ENCODE measurements at regions not wholly inside any gene's neighbourhood (a gene's known extent, or its start where the extent isn't known, plus 50 kb on each side); places are given as distances from the start of the nearest gene placed in this dataset.

DNA sequence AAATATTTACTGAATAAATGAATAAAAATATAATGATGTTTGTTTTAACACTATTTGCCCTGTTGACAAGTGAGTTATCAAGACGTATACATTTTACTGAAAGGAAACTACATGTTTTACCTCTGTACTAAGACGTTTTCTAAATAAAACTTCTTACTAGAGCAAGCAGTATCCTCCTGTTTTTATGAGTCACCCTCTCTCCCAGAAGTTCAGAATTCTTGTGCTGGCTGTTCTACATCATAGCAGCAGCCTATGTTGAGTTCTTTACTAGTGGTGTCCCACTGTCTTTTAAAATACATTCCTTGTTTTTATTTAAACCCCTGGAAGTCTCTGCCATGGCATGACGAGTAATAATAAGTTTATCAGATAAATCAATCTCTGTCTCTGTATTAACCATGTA, 297.4 kb downstream of the CALCRL start:
- no peaks in the 10 kb centered on the region for H3K4me1 Mint-ChIP-seq (ENCODE audit: low read depth)
- peaks cover 5 to 6% of the 10 kb centered on the region in 2 donors for H3K9me3 Mint-ChIP-seq
- H3K4me3 Mint-ChIP-seq: no peak overlapping the region

DNA sequence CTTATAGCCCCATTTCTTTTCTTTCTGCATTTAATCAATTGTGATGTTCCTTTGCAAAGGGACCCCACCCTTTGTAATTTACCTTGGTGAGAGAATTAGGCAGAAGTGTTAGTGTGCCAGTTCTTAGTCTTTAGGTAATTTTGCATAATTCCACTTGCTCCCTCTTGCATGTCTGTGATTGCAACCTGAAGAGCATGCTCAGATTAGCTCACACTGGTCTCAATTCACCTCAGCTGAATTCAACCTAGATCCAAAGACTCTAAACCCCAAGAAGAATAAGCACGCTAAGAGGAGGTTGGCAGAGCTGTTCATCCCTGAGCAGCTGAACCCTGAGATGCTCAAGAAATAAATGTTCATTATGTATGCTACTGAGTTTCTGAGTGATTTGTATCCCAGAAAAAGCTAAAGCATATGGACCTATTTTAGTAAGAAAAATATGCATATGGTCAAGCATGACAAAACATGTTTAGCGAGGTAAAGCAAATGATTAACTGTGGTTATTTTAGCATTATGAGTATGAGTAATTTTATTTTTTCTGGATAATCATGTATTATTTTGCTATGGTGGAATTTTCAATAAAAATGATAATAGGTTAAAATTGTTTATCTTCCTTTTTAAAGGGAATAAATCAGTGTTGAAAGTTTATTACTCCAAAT, 299.2 kb upstream of the ZSWIM2 start:
- ATAC-seq (replicated peaks in 1 of 2): no peak
- no peaks in the 10 kb centered on the region for H3K4me1 Mint-ChIP-seq (ENCODE audit: low read depth)
- H3K27me3 Mint-ChIP-seq (ENCODE audit: low read depth): no peaks in the 10 kb centered on the region
- no peak for DNase-seq
- no peak overlapping the region for H3K4me3 Mint-ChIP-seq
- H3K9me3 Mint-ChIP-seq: peaks cover 0 to 2% of the 10 kb centered on the region in 2 donors
- H3K36me3 Mint-ChIP-seq (ENCODE audit: insufficient read depth in 2 of 2): no peaks in the 10 kb centered on the region
- no peak overlapping the region for H3K27ac Mint-ChIP-seq

More for the DNA sequence above, 297.4 kb downstream of the CALCRL start:
- H3K27ac Mint-ChIP-seq: no peak overlapping the region
- no peak for ATAC-seq (replicated peaks in 1 of 2)
- no peaks in the 10 kb centered on the region for H3K36me3 Mint-ChIP-seq (ENCODE audit: insufficient read depth in 2 of 2)
- no peak for DNase-seq
- H3K27me3 Mint-ChIP-seq (ENCODE audit: low read depth): no peaks in the 10 kb centered on the region

DNA sequence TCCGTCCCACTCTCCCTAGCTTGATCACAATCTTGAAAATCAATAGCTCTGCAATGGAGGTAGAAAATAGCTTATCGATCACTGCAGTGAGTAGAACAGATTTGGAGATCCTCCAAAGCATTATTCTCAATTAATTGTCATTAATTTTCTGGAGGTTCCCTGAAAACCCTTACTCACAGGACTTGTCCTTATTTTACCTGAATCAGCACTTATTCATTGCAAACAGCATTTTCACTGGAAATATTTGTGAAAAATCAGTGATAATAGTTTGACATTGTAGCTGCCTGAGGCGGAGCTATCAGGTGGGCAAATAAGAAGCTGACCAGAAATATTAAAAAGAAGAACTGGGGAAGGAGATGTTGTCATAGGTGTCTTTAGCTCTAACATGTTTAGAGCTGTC, 294.6 kb upstream of the ZSWIM2 start:
- no peaks in the 10 kb centered on the region for H3K4me1 Mint-ChIP-seq (ENCODE audit: low read depth)
- no peak overlapping the region for H3K4me3 Mint-ChIP-seq
- no peak overlapping the region for H3K27ac Mint-ChIP-seq
- no peaks in the 10 kb centered on the region for H3K36me3 Mint-ChIP-seq (ENCODE audit: insufficient read depth in 2 of 2)
- peaks cover 0 to 2% of the 10 kb centered on the region in 2 donors for H3K9me3 Mint-ChIP-seq
- DNase-seq (no peak), ATAC-seq (replicated peaks in 1 of 2) (no peak)
- no peaks in the 10 kb centered on the region for H3K27me3 Mint-ChIP-seq (ENCODE audit: low read depth)

DNA sequence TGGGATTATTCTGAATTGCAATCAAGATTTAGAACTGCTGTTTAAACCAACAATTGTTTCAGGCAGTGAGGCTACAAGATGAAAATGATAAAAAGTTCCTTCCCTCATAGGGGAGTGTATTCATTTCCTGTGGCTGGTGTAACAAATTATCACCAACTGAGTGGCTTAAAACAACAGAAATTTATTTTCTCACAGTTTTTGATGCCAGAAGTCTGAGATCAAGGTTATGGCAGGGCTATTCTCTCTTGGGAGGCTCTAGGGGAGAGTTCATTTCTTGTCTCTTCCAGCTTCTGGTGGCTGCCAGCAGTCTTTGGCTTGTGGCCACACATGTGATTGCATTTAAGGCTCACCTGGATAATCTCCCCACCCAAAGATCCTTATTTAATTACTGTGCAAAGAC, 290.5 kb upstream of the ZSWIM2 start:
- no peaks in the 10 kb centered on the region for H3K27me3 Mint-ChIP-seq (ENCODE audit: low read depth)
- no peak for ATAC-seq (replicated peaks in 1 of 2)
- H3K9me3 Mint-ChIP-seq: no peaks in the 10 kb centered on the region
- H3K4me1 Mint-ChIP-seq (ENCODE audit: low read depth): no peaks in the 10 kb centered on the region
- H3K27ac Mint-ChIP-seq: no peak overlapping the region
- no peak for DNase-seq
- no peaks in the 10 kb centered on the region for H3K36me3 Mint-ChIP-seq (ENCODE audit: insufficient read depth in 2 of 2)
- H3K4me3 Mint-ChIP-seq: no peak overlapping the region

DNA sequence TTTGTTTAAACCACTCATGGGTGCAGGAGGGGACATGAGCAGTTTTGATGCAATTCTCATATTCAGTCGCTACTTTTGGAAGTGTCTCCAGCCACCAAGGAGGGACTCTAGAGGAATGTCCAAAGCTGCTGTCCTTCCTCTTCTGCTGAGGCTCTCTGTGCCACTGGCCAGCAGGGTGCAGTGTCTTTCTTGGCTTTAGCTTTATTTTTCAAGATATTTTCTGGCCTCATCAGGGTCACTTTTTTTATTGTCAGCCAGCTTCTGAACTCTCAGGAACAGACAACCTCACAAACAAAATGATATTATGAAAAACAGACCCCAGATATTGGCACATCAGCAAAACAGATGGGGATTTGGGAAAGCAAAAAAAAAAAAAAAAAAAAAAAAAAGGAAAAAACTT, 289.3 kb upstream of the ZSWIM2 start:
- H3K9me3 Mint-ChIP-seq: no peaks in the 10 kb centered on the region
- no peak for DNase-seq
- H3K27ac Mint-ChIP-seq: no peak overlapping the region
- H3K4me1 Mint-ChIP-seq (ENCODE audit: low read depth): no peaks in the 10 kb centered on the region
- H3K36me3 Mint-ChIP-seq (ENCODE audit: insufficient read depth in 2 of 2): no peaks in the 10 kb centered on the region
- ATAC-seq (replicated peaks in 1 of 2): no peak
- H3K4me3 Mint-ChIP-seq: no peak overlapping the region
- no peaks in the 10 kb centered on the region for H3K27me3 Mint-ChIP-seq (ENCODE audit: low read depth)

DNA sequence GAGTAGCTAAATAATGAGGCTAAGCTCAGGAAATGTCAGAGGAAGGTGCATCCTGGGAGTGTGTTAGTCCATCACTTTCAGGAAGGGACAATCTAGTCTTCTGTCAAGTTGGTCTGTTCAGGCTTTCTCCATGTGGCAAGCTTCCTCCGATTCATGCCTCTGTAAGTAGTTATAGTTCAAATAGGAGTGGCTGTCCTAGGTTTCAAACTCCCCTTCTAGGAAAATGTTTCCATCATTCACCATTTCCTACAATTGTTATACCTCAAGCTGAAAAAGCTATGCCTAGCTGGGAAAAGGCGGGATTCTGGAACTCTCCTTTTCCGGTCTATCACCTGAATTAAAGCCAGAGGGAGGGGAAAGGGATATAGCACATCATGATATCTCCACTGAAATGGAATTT, 287.7 kb upstream of the ZSWIM2 start:
- ATAC-seq (replicated peaks in 1 of 2) (no peak), DNase-seq (no peak)
- Mint-ChIP-seq H3K36me3 (ENCODE audit: insufficient read depth in 2 of 2) (no peaks in the 10 kb centered on the region), H3K4me3 (no peak overlapping the region), H3K27me3 (ENCODE audit: low read depth) (no peaks in the 10 kb centered on the region), H3K27ac (no peak overlapping the region), H3K9me3 (no peaks in the 10 kb centered on the region), H3K4me1 (ENCODE audit: low read depth) (no peaks in the 10 kb centered on the region)

DNA sequence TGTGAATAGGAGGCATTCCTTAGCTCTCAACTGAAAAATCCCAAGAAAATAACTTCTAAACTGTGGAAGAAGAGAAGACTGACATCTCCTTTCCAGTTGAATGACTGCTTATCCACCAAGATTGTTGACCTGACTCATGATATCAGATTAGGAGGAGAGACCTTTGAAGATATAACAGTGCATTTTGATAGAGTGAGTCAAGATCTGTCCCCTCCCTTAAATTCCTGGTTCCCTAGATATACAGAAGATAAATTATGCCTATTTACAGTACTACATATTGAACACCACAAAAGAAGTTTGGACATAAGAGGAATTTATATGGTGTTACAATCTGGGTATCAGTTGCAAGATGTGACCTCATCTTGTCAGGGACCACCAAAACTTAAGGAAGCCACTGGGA, 285.3 kb upstream of the ZSWIM2 start:
- Mint-ChIP-seq H3K36me3 (ENCODE audit: insufficient read depth in 2 of 2) (no peaks in the 10 kb centered on the region), H3K27ac (no peak overlapping the region), H3K4me3 (no peak overlapping the region), H3K27me3 (ENCODE audit: low read depth) (no peaks in the 10 kb centered on the region), H3K9me3 (no peaks in the 10 kb centered on the region), H3K4me1 (ENCODE audit: low read depth) (no peaks in the 10 kb centered on the region)
- DNase-seq (no peak), ATAC-seq (replicated peaks in 1 of 2) (no peak)

DNA sequence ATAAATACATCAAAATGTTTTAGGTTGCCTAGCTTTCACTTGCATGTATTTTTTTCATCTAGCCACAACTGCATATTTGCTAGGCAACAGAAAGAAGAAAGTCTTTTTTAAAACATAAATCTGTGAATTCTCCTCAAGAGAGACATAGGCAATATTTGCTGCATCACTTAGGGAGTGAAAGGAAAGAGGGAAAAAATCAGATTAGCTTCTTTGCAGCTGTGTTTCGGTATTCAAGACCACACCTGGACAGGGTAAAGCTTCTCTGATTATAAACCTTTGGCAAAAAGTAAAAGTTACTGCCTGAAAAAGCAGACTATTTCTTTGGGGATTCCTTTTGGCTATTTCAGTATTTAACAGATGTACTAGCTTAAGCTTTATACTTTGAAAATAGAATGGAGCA, 280.9 kb upstream of the ZSWIM2 start:
- Mint-ChIP-seq H3K4me1 (ENCODE audit: low read depth) (no peaks in the 10 kb centered on the region), H3K9me3 (no peaks in the 10 kb centered on the region), H3K27me3 (ENCODE audit: low read depth) (no peaks in the 10 kb centered on the region), H3K36me3 (ENCODE audit: insufficient read depth in 2 of 2) (no peaks in the 10 kb centered on the region), H3K27ac (no peak overlapping the region), H3K4me3 (no peak overlapping the region)
- no peak for ATAC-seq (replicated peaks in 1 of 2)
- DNase-seq: no peak

DNA sequence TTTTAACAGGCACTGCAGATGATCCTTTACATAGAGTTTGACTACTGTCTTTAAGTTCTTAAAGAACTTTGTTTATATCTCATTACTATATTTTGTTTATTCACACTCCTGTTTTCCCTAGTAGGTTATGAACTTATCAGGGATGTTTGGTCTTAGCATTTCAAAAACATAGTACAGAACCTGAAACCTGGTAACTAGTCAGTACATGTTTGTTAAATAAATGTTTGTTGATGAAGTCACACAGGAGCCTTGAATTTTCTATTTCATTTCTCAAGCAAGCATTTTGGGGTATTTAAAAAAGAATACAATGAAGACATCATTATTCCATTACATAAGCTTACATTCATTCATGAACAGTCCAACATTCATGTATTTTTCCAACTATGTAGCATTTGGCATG, 280.3 kb upstream of the ZSWIM2 start:
- no peaks in the 10 kb centered on the region for H3K36me3 Mint-ChIP-seq (ENCODE audit: insufficient read depth in 2 of 2)
- H3K27me3 Mint-ChIP-seq (ENCODE audit: low read depth): no peaks in the 10 kb centered on the region
- no peak overlapping the region for H3K4me3 Mint-ChIP-seq
- H3K9me3 Mint-ChIP-seq: no peaks in the 10 kb centered on the region
- DNase-seq (no peak), ATAC-seq (replicated peaks in 1 of 2) (no peak)
- no peak overlapping the region for H3K27ac Mint-ChIP-seq
- H3K4me1 Mint-ChIP-seq (ENCODE audit: low read depth): no peaks in the 10 kb centered on the region

DNA sequence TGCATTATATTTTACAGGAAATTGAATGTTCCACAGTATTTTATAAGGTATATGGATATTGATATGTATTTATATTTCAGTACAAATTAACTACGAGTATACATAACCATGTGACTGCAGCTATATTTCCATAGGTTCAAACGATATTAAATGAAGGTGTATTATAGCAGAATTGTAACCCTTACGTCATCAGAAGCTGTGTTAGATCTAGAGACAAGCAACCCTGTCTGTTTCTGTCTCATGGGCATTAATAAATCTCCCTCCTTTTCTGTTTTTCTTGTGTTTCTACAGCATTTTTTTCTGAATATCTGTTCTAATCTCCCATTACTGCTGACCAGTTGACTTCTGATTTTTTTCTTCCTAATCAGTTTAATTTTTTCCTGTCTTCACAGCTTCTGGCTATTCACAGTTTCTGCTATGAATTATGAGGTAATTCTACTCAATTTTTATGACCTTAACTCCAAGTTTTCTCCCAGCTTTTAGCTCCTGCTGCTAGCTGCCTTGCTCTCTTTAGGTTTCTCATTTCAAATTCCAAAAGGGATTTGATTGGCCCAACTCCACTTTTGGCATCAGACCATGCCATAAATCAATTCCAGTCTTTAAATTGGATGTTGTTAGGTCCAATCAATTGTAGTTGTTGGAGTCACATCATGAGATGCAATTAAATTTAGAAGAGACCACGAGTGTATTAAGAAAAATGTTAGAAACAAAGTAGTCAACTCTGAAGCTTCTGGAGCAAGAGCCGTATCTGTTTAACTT, 277.5 kb upstream of the ZSWIM2 start:
- Mint-ChIP-seq H3K4me3 (no peak overlapping the region), H3K27me3 (ENCODE audit: low read depth) (no peaks in the 10 kb centered on the region), H3K36me3 (ENCODE audit: insufficient read depth in 2 of 2) (no peaks in the 10 kb centered on the region), H3K27ac (no peak overlapping the region), H3K4me1 (ENCODE audit: low read depth) (no peaks in the 10 kb centered on the region), H3K9me3 (no peaks in the 10 kb centered on the region)
- DNase-seq (no peak), ATAC-seq (replicated peaks in 1 of 2) (no peak)

DNA sequence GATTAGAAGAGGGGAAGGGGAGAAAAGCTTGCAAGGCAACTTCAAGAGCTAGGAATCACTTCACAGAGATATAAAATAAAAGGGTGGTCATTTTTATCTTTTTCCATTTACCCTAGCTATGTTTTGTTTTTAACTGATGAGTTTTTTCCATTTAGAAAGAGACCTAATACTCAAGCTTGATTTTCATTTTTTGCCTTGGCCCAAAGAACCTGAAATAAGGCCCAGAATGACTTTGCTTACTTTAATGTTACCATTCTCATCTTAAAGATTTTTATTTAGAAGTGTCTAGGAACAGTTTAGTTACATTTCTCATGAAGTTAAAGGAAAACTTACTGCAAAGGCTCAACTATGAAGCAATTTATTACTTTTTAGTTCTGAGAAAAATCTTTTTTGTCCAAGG, 276.3 kb upstream of the ZSWIM2 start:
- DNase-seq (no peak), ATAC-seq (replicated peaks in 1 of 2) (no peak)
- Mint-ChIP-seq H3K4me3 (no peak overlapping the region), H3K27me3 (ENCODE audit: low read depth) (no peaks in the 10 kb centered on the region), H3K36me3 (ENCODE audit: insufficient read depth in 2 of 2) (no peaks in the 10 kb centered on the region), H3K27ac (no peak overlapping the region), H3K4me1 (ENCODE audit: low read depth) (no peaks in the 10 kb centered on the region), H3K9me3 (no peaks in the 10 kb centered on the region)

DNA sequence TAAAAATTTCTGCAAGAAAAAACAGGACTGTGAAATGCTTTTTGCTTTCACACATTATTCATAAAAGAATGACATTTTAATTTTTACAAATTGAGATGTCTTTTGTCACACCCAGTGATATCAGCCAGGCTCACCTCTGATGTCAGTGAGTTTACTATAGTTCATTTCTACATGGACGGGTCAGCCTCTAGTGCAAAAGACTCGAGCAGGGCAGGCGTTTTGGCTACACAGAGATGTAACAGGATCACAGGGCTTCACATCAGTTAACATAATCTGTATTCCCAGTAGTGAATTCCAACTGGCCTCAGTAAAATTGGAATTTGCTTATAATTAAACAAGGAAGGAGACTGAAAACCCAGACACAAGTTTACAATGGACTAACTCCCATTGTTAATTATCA, 275.6 kb upstream of the ZSWIM2 start:
- no peak for ATAC-seq (replicated peaks in 1 of 2)
- H3K9me3 Mint-ChIP-seq: peaks cover 0 to 2% of the 10 kb centered on the region in 2 donors
- H3K27me3 Mint-ChIP-seq (ENCODE audit: low read depth): no peaks in the 10 kb centered on the region
- no peak for DNase-seq
- H3K4me3 Mint-ChIP-seq: no peak overlapping the region
- no peak overlapping the region for H3K27ac Mint-ChIP-seq
- no peaks in the 10 kb centered on the region for H3K4me1 Mint-ChIP-seq (ENCODE audit: low read depth)
- no peaks in the 10 kb centered on the region for H3K36me3 Mint-ChIP-seq (ENCODE audit: insufficient read depth in 2 of 2)

DNA sequence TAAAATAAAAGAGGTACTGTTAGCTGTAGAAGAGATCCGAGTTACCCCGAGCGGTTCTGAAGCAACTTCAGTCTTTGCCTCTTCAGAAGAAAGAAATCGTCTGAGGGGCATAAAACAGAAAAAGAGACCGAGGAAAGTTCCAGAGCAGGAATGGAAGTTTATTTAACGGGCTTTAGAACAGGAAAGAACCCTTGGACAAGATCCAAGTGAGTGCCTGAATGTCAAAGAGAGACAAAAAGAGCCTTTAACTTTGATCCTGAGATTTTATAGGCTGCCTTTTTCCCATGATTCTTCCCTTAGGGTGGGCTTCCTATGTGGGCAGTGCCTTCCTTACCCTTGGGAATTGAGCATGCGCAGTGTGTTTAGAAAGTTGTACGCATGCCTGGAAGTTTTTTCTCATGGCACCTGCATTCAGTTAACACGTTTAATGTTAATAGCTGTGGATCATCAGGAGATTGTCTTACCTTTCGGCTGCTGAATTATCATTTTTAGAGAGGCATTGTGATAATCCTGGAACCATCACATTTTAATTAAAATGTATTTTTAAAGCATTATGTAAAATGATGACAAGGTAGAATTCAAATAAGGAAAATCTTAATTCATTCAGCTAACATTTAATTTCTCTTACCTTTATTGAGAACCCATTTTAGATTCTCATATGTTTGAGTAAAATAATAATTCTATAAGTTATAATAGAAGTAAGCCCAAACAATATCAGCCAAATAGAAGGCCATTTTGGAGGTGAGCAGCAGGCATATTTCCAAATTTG, 269.5 kb upstream of the ZSWIM2 start:
- DNase-seq (no peak), ATAC-seq (replicated peaks in 1 of 2) (no peak)
- Mint-ChIP-seq H3K4me1 (ENCODE audit: low read depth) (no peaks in the 10 kb centered on the region), H3K27me3 (ENCODE audit: low read depth) (no peaks in the 10 kb centered on the region), H3K4me3 (no peak overlapping the region), H3K36me3 (ENCODE audit: insufficient read depth in 2 of 2) (no peaks in the 10 kb centered on the region), H3K9me3 (peaks cover 0 to 6% of the 10 kb centered on the region in 2 donors), H3K27ac (no peak overlapping the region)
